HL-60 (cell line): ENCODE measurements at regions not wholly inside any gene's neighbourhood (a gene's known extent, or its start where the extent isn't known, plus 50 kb on each side); places are given as distances from the start of the nearest gene placed in this dataset.

ENCODE experiments used
- DNase-seq, 2 experiments: peaks; one replicate each; pipeline ENCODE4 v3.0.0-alpha.2; 2010 to 2020; ENCODE audit warnings: low read depth in 1 of 2, low spot score in 1 of 2
- H3K27ac ChIP-seq: fragments of 250-450 bp; sonication (Bioruptor Pico); replicated peaks from 2 replicates; pipeline ENCODE4 v1.5.1; 2020; ENCODE audit warnings: mild to moderate bottlenecking, moderate library complexity
- H3K27me3 ChIP-seq: fragments of 250-450 bp; sonication (Bioruptor Pico); 2 replicates; pipeline ENCODE4 v1.5.1; 2021; ENCODE audit warnings: mild to moderate bottlenecking, moderate library complexity; ENCODE audit not compliant: insufficient read depth, poor library complexity, severe bottlenecking
- H3K4me3 ChIP-seq: replicated peaks from 2 replicates; pipeline ENCODE4 v1.5.1; 2011; ENCODE audit warnings: mild to moderate bottlenecking, control low read depth, low read length; ENCODE audit not compliant: insufficient read depth
- CTCF ChIP-seq: IDR thresholded peaks from one replicate; pipeline ENCODE4 v1.5.1; 2011; ENCODE audit warnings: low read length, control low read depth, inconsistent platforms; ENCODE audit not compliant: insufficient read depth
- GABPA ChIP-seq: IDR thresholded peaks from 2 replicates; pipeline ENCODE4 v1.6.1; 2012; ENCODE audit warnings: low read depth
- POLR2AphosphoS5 ChIP-seq: IDR thresholded peaks from 2 replicates; pipeline ENCODE4 v1.6.1; 2012; ENCODE audit warnings: low read depth
- REST ChIP-seq: IDR thresholded peaks from 2 replicates; pipeline ENCODE4 v1.6.1; 2012; ENCODE audit warnings: low read depth; ENCODE audit not compliant: insufficient replicate concordance
- SPI1 ChIP-seq: IDR thresholded peaks from 2 replicates; pipeline ENCODE4 v1.6.1; 2012; ENCODE audit warnings: low read depth, mild to moderate bottlenecking, borderline replicate concordance

GRCh38 chr18:34606851-34607250 lies 103.2 kb upstream of the DTNA start:
- TF ChIP-seq GABPA (no peak), REST (no peak), CTCF (no peak), SPI1 (no peak), POLR2AphosphoS5 (no peak)
- Histone ChIP-seq H3K27ac (no peak overlapping the region), H3K27me3 (no peaks in the 10 kb centered on the region), H3K4me3 (no peak overlapping the region)
- DNase-seq: no peak

GRCh38 chr18:34608064-34608463 lies 102.0 kb upstream of the DTNA start:
- Histone ChIP-seq H3K27ac (no peak overlapping the region), H3K4me3 (no peak overlapping the region), H3K27me3 (no peaks in the 10 kb centered on the region)
- no peak for TF ChIP-seq REST
- TF ChIP-seq CTCF: no peak
- no peak for TF ChIP-seq POLR2AphosphoS5
- TF ChIP-seq SPI1: no peak
- TF ChIP-seq GABPA: no peak
- no peak for DNase-seq

- no peak overlapping the region for H3K4me3 ChIP-seq
- no peaks in the 10 kb centered on the region for H3K27me3 ChIP-seq
- DNase-seq: no peak
- TF ChIP-seq GABPA (no peak), CTCF (no peak), POLR2AphosphoS5 (no peak), SPI1 (no peak), REST (no peak)
- no peak overlapping the region for H3K27ac ChIP-seq
These were observed 100.0 kb upstream of the DTNA start for GRCh38 chr18:34609986-34610648.
